Panc1 (cell line): ENCODE measurements at regions not wholly inside any gene's neighbourhood (a gene's known extent, or its start where the extent isn't known, plus 50 kb on each side); places are given as distances from the start of the nearest gene placed in this dataset.

Experiments used
- ATAC-seq: fragments of 200-7000 bp; cut with Tn5 transposase; 2 replicates; pipeline ENCODE4 v1.9.1; 2020; ENCODE audit warnings: mild to moderate bottlenecking, moderate library complexity
- BruUV-seq: library from RNA; stranded (reverse); fragments of 400-500 nt; replicated peaks from 2 replicates; lab custom pipeline; 2021; lab: Mats Ljungman, UMichigan
- CTCF ChIA-PET: fragments of 300-600 bp; sonication (Branson Sonifier 250); formaldehyde crosslinking; loops from one replicate; lab custom pipeline; 2022; ENCODE audit warnings: antibody characterized with exemption; lab: Charles Lee
- POLR2A ChIA-PET: fragments of 300-600 bp; sonication (Branson Sonifier 250); formaldehyde crosslinking; loops from one replicate; lab custom pipeline; 2022; ENCODE audit warnings: antibody characterized with exemption; lab: Charles Lee
- DNase-seq: peaks from one replicate; pipeline ENCODE4 v3.0.0-alpha.2; 2010; ENCODE audit warnings: low read depth, low spot score
- H3K27ac ChIP-seq: 2 replicates; pipeline ENCODE4 v1.5.1; 2011; ENCODE audit warnings: mild to moderate bottlenecking, low read length, inconsistent platforms
- H3K27me3 ChIP-seq: fragments of 200-500 bp; sonication (Bioruptor generic); 2 replicates; pipeline ENCODE4 v1.6.0; 2014; ENCODE audit warnings: low read length, inconsistent platforms; ENCODE audit not compliant: control insufficient read depth, insufficient read depth
- H3K36me3 ChIP-seq: fragments of 200-500 bp; sonication (Bioruptor generic); 2 replicates; pipeline ENCODE4 v1.5.1; 2014; ENCODE audit warnings: inconsistent platforms, mild to moderate bottlenecking, low read length, moderate library complexity; ENCODE audit not compliant: control insufficient read depth, insufficient read depth
- H3K4me1 ChIP-seq: 2 replicates; pipeline ENCODE4 v1.5.1; 2011; ENCODE audit warnings: inconsistent platforms, mild to moderate bottlenecking, low read length, moderate library complexity; ENCODE audit not compliant: control insufficient read depth, insufficient read depth
- H3K4me3 ChIP-seq, 2 experiments: 2 replicates each; pipeline ENCODE4 v1.5.1; 2011 to 2012; ENCODE audit warnings: low read depth in 2 of 2, low read length in 2 of 2, mild to moderate bottlenecking in 2 of 2, inconsistent platforms in 1 of 2, moderate library complexity in 1 of 2
- H3K9me3 ChIP-seq: fragments of 200-500 bp; sonication (Bioruptor generic); 2 replicates; pipeline ENCODE4 v1.5.1; 2014; ENCODE audit warnings: low read depth, mild to moderate bottlenecking, inconsistent platforms, low read length, moderate library complexity; ENCODE audit not compliant: control insufficient read depth, insufficient read depth
- CTCF ChIP-seq: fragments of 450-650 bp; IDR thresholded peaks from 2 replicates; pipeline ENCODE4 v1.5.1; 2017; ENCODE audit warnings: mild to moderate bottlenecking
- POLR2AphosphoS5 ChIP-seq: IDR thresholded peaks from 2 replicates; pipeline ENCODE4 v1.6.1; 2012; ENCODE audit warnings: mild to moderate bottlenecking, low read depth, low read length, moderate library complexity
- SIN3A ChIP-seq: IDR thresholded peaks from 2 replicates; pipeline ENCODE4 v1.6.1; 2012; ENCODE audit warnings: low read depth, mild to moderate bottlenecking, low read length, moderate library complexity, borderline replicate concordance; ENCODE audit not compliant: insufficient read depth
- TCF7L2 ChIP-seq: IDR thresholded peaks from 2 replicates; pipeline ENCODE4 v1.6.1; 2011; ENCODE audit warnings: mild to moderate bottlenecking, low read depth, low read length, inconsistent platforms
- in situ Hi-C: cut with HindIII; loops from 2 replicates; pipeline ENCODE4 v1.10.0; 2016; ENCODE audit warnings: low sequenced_read_pairs, low pct_unique_long_range_greater_than_20kb
- intact Hi-C: fragments of 100-400 bp; cut with micrococcal nuclease; formaldehyde crosslinking; loops from one replicate; pipeline ENCODE4 v1.10.0; 2022; ENCODE audit not compliant: unreplicated experiment
- TF ChIP-seq, protein P1 (sequence below), 2 experiments: IDR thresholded peaks; 2 replicates each; pipeline ENCODE4 v1.6.1; 2011 to 2012; ENCODE audit warnings: low read depth in 2 of 2, control low read depth in 1 of 2, low read length in 1 of 2, mild to moderate bottlenecking in 1 of 2, moderate library complexity in 1 of 2; ENCODE audit not compliant: insufficient read depth in 1 of 2

GRCh38 chr7:138352570-138353461, 107.2 kb upstream of the TRIM24 start:
- no peak overlapping the region for H3K4me3 ChIP-seq
- TF ChIP-seq CTCF (no peak), POLR2AphosphoS5 (no peak), TCF7L2 (no peak), SIN3A (no peak)
- TF ChIP-seq, protein P1, sequence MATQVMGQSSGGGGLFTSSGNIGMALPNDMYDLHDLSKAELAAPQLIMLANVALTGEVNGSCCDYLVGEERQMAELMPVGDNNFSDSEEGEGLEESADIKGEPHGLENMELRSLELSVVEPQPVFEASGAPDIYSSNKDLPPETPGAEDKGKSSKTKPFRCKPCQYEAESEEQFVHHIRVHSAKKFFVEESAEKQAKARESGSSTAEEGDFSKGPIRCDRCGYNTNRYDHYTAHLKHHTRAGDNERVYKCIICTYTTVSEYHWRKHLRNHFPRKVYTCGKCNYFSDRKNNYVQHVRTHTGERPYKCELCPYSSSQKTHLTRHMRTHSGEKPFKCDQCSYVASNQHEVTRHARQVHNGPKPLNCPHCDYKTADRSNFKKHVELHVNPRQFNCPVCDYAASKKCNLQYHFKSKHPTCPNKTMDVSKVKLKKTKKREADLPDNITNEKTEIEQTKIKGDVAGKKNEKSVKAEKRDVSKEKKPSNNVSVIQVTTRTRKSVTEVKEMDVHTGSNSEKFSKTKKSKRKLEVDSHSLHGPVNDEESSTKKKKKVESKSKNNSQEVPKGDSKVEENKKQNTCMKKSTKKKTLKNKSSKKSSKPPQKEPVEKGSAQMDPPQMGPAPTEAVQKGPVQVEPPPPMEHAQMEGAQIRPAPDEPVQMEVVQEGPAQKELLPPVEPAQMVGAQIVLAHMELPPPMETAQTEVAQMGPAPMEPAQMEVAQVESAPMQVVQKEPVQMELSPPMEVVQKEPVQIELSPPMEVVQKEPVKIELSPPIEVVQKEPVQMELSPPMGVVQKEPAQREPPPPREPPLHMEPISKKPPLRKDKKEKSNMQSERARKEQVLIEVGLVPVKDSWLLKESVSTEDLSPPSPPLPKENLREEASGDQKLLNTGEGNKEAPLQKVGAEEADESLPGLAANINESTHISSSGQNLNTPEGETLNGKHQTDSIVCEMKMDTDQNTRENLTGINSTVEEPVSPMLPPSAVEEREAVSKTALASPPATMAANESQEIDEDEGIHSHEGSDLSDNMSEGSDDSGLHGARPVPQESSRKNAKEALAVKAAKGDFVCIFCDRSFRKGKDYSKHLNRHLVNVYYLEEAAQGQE (IDR thresholded peaks at IDR 0.05; ENCODE audit: insufficient read depth in 1 of 2, low read depth in 2 of 2, low read length in 1 of 2): no peak
- DNase-seq (no peak), ATAC-seq (no peak)
- no peaks in the 10 kb centered on the region for H3K4me1 ChIP-seq
- intact Hi-C loops: no loop called here
- ChIA-PET POLR2A (no interaction called here), CTCF (no interaction called here)
- no TSS peak for BruUV-seq
- no peaks in the 10 kb centered on the region for H3K27me3 ChIP-seq
- H3K27ac ChIP-seq: no peak overlapping the region
- H3K9me3 ChIP-seq: no peaks in the 10 kb centered on the region
- in situ Hi-C loops: no loop called here
- no peaks in the 10 kb centered on the region for H3K36me3 ChIP-seq

DNA sequence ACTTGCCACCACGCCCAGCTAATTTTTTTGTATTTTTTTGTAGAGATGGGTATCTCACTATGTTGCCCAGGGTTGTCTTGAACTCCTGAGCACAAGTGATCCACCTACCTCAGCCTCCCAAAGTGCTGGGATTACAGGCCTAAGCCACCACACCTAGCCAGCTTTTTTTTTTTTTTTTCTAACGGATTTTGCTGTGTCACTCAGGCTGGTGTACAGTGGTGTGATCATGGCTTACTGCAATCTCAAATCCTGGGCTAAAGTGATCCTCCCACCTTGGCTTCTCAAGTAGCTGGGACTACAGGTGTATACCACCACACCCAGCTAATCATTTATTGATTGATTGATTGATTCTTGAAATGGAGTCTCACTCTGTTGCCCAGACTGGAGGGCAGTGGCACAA, 106.0 kb upstream of the TRIM24 start:
- Histone ChIP-seq H3K4me3 (no peak overlapping the region), H3K36me3 (no peaks in the 10 kb centered on the region), H3K27ac (no peak overlapping the region), H3K9me3 (no peaks in the 10 kb centered on the region), H3K27me3 (no peaks in the 10 kb centered on the region), H3K4me1 (no peaks in the 10 kb centered on the region)
- DNase-seq (no peak), ATAC-seq (no peak)
- BruUV-seq: no TSS peak
- intact Hi-C loops: no loop called here
- ChIA-PET CTCF (no interaction called here), POLR2A (no interaction called here)
- in situ Hi-C loops: no loop called here
- no peak for TF ChIP-seq SIN3A
- no peak for TF ChIP-seq TCF7L2
- TF ChIP-seq POLR2AphosphoS5: no peak

GRCh38 chr7:138355254-138355653, 104.8 kb upstream of the TRIM24 start:
- ChIA-PET POLR2A (no interaction called here), CTCF (no interaction called here)
- Histone ChIP-seq H3K27me3 (no peaks in the 10 kb centered on the region), H3K4me1 (no peaks in the 10 kb centered on the region), H3K9me3 (no peaks in the 10 kb centered on the region), H3K27ac (no peak overlapping the region), H3K36me3 (no peaks in the 10 kb centered on the region), H3K4me3 (no peak overlapping the region)
- no TSS peak for BruUV-seq
- no peak for ATAC-seq
- TF ChIP-seq TCF7L2: no peak
- no peak for TF ChIP-seq CTCF
- TF ChIP-seq, protein P1 (IDR thresholded peaks at IDR 0.05; ENCODE audit: insufficient read depth in 1 of 2, low read depth in 2 of 2, low read length in 1 of 2): no peak
- TF ChIP-seq SIN3A: no peak
- no peak for TF ChIP-seq POLR2AphosphoS5
- intact Hi-C loops: no loop called here
- DNase-seq: no peak
- in situ Hi-C loops: no loop called here
